OCI-LY3 (cell line): ENCODE measurements at regions not wholly inside any gene's neighbourhood (a gene's known extent, or its start where the extent isn't known, plus 50 kb on each side); places are given as distances from the start of the nearest gene placed in this dataset.
A peak's percentile ranks its signal among the peaks of the same experiment; 100 is the strongest.

Source experiments
- EZH2phosphoT487 ChIP-seq: fragments of 200-600 bp; shearing (Covaris generic); IDR thresholded peaks from 2 replicates; pipeline ENCODE4 v1.6.1; 2018; ENCODE audit warnings: antibody characterized with exemption, mixed run types, low read depth
- TF ChIP-seq, protein P1 (sequence below): fragments of 200-600, 300-600 bp; sonication (generic); IDR thresholded peaks from 2 replicates; pipeline ENCODE4 v1.5.1; 2014; ENCODE audit warnings: antibody characterized with exemption, low read length, low read depth

- TF ChIP-seq, protein P1, sequence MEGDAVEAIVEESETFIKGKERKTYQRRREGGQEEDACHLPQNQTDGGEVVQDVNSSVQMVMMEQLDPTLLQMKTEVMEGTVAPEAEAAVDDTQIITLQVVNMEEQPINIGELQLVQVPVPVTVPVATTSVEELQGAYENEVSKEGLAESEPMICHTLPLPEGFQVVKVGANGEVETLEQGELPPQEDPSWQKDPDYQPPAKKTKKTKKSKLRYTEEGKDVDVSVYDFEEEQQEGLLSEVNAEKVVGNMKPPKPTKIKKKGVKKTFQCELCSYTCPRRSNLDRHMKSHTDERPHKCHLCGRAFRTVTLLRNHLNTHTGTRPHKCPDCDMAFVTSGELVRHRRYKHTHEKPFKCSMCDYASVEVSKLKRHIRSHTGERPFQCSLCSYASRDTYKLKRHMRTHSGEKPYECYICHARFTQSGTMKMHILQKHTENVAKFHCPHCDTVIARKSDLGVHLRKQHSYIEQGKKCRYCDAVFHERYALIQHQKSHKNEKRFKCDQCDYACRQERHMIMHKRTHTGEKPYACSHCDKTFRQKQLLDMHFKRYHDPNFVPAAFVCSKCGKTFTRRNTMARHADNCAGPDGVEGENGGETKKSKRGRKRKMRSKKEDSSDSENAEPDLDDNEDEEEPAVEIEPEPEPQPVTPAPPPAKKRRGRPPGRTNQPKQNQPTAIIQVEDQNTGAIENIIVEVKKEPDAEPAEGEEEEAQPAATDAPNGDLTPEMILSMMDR: peak; percentile 76
- no peak for TF ChIP-seq EZH2phosphoT487
These were observed 576.0 kb upstream of the PABPC4L start for GRCh38 chr4:134777606-134778005.
